Type B pancreatic cell (in vitro differentiated cells): ENCODE measurements at regions not wholly inside any gene's neighbourhood (a gene's known extent, or its start where the extent isn't known, plus 50 kb on each side); places are given as distances from the start of the nearest gene placed in this dataset.

Experiments
- DNase-seq: peaks from one replicate; pipeline ENCODE4 v3.0.0; 2021; ENCODE audit warnings: mixed read lengths; ENCODE audit not compliant: unreplicated experiment; ENCODE audit errors: extremely low spot score
- H3K27ac Mint-ChIP-seq: 2 replicates; pipeline ENCODE4 v1.8.0; 2021; ENCODE audit warnings: mild to moderate bottlenecking, mixed read lengths
- H3K27me3 Mint-ChIP-seq: 2 replicates; pipeline ENCODE4 v1.8.0; 2021; ENCODE audit warnings: mixed read lengths
- H3K36me3 Mint-ChIP-seq: 2 replicates; pipeline ENCODE4 v1.8.0; 2021; ENCODE audit warnings: mixed read lengths
- H3K4me1 Mint-ChIP-seq: one replicate; pipeline ENCODE4 v1.8.0; 2021; ENCODE audit warnings: mixed read lengths; ENCODE audit not compliant: unreplicated experiment
- H3K4me3 Mint-ChIP-seq: 2 replicates; pipeline ENCODE4 v1.8.0; 2021; ENCODE audit warnings: mild to moderate bottlenecking, mixed read lengths
- H3K9me3 Mint-ChIP-seq: 2 replicates; pipeline ENCODE4 v1.8.0; 2021; ENCODE audit warnings: mixed read lengths
- TF ChIP-seq, protein P1 (sequence below): fragments of 200-600 bp; sonication (generic); conservative IDR thresholded peaks from 2 replicates; pipeline ENCODE4 v1.5.0; 2021; ENCODE audit warnings: antibody characterized with exemption, mild to moderate bottlenecking

DNA sequence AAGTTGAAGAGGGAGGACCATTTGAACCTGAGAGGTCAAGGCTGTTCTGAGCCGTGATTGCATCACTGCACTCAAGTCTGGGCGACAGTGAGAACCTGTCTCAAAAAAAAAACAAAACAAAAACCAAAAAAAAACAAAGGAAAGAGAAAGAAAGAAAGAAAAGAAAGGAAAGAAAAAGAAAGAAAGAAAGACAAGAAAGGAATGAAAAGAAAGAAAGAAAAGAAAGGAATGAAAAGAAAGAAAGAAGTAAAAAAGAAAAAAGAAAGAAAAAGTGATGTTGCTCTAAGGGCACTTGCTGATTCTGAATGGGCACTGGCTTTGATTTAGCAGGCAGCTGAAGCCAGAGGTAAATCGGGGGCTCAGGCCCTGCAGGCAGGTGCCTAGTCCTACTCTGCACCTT lies 161.0 kb downstream of the MCHR2 start:
- DNase-seq, result no peak
- TF ChIP-seq, protein P1, sequence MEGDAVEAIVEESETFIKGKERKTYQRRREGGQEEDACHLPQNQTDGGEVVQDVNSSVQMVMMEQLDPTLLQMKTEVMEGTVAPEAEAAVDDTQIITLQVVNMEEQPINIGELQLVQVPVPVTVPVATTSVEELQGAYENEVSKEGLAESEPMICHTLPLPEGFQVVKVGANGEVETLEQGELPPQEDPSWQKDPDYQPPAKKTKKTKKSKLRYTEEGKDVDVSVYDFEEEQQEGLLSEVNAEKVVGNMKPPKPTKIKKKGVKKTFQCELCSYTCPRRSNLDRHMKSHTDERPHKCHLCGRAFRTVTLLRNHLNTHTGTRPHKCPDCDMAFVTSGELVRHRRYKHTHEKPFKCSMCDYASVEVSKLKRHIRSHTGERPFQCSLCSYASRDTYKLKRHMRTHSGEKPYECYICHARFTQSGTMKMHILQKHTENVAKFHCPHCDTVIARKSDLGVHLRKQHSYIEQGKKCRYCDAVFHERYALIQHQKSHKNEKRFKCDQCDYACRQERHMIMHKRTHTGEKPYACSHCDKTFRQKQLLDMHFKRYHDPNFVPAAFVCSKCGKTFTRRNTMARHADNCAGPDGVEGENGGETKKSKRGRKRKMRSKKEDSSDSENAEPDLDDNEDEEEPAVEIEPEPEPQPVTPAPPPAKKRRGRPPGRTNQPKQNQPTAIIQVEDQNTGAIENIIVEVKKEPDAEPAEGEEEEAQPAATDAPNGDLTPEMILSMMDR, result no peak
- no peak overlapping the region for H3K27ac Mint-ChIP-seq
- H3K4me3 Mint-ChIP-seq, result no peak overlapping the region
- H3K4me1 Mint-ChIP-seq, result no peaks in the 10 kb centered on the region
- H3K36me3 Mint-ChIP-seq, result no peaks in the 10 kb centered on the region
- no peaks in the 10 kb centered on the region for H3K27me3 Mint-ChIP-seq
- H3K9me3 Mint-ChIP-seq, result no peaks in the 10 kb centered on the region

DNA sequence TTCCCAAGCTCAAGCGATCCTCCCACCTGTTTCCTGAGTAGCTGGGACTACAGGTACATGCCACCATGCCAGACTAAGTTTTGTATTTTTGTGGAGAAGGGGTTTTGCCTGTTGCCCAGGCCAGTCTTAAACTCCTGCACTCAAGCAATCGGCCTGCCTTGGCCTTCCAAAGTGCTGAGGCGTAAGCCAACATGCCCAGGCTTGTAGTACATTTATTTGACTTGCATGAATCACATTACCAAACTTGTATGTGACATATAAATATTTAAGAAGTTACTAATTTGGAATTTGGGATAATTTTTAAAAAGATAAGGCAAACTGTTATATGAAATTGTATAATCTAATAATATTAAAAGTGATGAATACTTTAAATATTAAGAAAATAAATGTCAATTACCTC lies 157.6 kb downstream of the MCHR2 start:
- Mint-ChIP-seq H3K36me3 (no peaks in the 10 kb centered on the region), H3K27ac (no peak overlapping the region)
- TF ChIP-seq, protein P1, result no peak

DNA sequence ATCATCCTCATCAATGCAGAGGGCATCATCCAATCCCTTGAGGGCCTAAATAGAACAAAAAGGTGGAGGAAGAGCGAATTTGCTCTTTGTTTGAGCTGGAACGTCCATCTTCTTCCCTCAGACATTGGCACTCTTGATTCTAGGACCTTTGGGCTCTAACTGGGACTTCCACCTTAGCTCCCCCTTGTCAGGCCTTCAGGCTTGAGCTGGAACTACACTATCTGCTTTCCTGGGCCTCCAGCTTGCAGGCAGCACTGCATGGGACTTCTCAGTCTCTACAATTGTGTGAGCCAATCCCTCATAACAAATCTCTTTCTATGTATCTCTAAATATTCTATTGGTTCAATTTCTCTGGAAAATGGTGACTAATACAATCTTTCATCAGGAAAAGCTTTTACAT lies 155.4 kb downstream of the MCHR2 start:
- Mint-ChIP-seq H3K27me3 (no peaks in the 10 kb centered on the region), H3K4me3 (no peak overlapping the region), H3K9me3 (no peaks in the 10 kb centered on the region), H3K4me1 (no peaks in the 10 kb centered on the region), H3K36me3 (no peaks in the 10 kb centered on the region), H3K27ac (no peak overlapping the region)
- DNase-seq, result no peak
- TF ChIP-seq, protein P1, result no peak

More for the DNA sequence above, 157.6 kb downstream of the MCHR2 start:
- no peaks in the 10 kb centered on the region for H3K4me1 Mint-ChIP-seq
- H3K9me3 Mint-ChIP-seq, result no peaks in the 10 kb centered on the region
- no peak overlapping the region for H3K4me3 Mint-ChIP-seq
- H3K27me3 Mint-ChIP-seq, result no peaks in the 10 kb centered on the region
- DNase-seq, result no peak

DNA sequence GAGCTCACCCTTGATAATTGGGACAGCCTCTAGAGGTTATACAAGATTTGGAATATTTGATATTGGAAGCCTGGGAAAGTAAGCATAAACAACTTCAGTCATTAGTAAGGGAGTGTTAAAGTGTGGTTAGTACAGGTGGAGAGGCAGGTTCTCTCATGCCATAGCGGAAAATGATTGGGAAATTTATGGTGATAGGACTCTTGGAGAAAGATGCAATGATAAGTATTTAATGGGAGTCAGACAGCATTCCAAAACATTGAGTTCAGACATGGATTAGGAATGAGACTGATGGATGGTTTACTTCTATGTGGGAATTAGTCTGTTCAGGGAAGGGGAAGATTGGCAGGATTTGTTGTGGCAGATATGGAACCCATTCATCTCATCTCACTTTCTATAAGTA lies 152.7 kb downstream of the MCHR2 start:
- H3K27me3 Mint-ChIP-seq, result no peaks in the 10 kb centered on the region
- H3K4me1 Mint-ChIP-seq, result no peaks in the 10 kb centered on the region
- no peaks in the 10 kb centered on the region for H3K36me3 Mint-ChIP-seq
- no peaks in the 10 kb centered on the region for H3K9me3 Mint-ChIP-seq
- H3K27ac Mint-ChIP-seq, result no peak overlapping the region
- no peak overlapping the region for H3K4me3 Mint-ChIP-seq
- no peak for DNase-seq
- TF ChIP-seq, protein P1, result no peak

DNA sequence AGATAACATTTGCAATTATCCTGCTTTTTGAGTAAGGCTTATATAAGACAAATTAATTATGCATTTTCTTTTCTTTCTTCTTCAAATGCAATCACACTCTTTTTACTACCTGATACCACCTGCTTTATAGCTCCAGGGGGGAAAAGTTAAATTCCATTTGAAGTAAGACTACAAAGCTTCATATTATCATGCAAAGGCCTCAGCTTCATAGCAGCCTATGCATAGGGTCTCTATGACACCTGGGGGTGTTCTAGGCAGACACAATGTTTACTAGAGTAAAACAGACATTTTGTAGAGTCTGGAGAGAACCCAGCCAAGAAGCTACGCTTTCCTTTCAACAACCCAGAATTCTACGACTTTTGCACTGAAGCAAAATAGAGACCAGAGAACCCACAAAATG lies 148.0 kb downstream of the MCHR2 start:
- Mint-ChIP-seq H3K27ac (no peak overlapping the region), H3K36me3 (no peaks in the 10 kb centered on the region), H3K27me3 (peaks cover 3% of the 10 kb centered on the region), H3K4me1 (no peaks in the 10 kb centered on the region), H3K9me3 (no peaks in the 10 kb centered on the region), H3K4me3 (no peak overlapping the region)
- TF ChIP-seq, protein P1, result no peak
- no peak for DNase-seq

DNA sequence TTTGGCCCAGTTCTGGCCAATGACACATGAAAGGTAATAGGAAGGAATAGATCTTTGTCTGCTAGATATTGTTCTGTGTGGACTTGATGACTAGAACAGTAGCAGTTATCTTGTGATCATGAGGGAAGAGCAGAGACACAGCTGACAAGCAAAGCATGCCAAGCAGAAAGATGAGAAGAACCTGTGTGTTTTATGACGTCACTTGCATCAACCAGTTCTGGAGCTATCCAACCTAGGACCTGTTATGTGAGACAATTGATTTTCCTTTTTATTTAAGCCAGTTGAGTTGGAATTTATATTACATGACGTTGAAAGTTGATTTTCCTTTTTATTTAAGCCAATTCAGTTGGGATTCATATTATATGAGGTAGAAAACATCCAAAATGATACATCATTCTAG lies 143.2 kb downstream of the MCHR2 start:
- no peak for DNase-seq
- H3K27ac Mint-ChIP-seq, result no peak overlapping the region
- TF ChIP-seq, protein P1, result no peak
- H3K9me3 Mint-ChIP-seq, result no peaks in the 10 kb centered on the region
- H3K27me3 Mint-ChIP-seq, result peaks cover 3% of the 10 kb centered on the region
- H3K4me1 Mint-ChIP-seq, result no peaks in the 10 kb centered on the region
- H3K4me3 Mint-ChIP-seq, result no peak overlapping the region
- no peaks in the 10 kb centered on the region for H3K36me3 Mint-ChIP-seq
